SK-N-SH (cell line): ENCODE measurements at regions not wholly inside any gene's neighbourhood (a gene's known extent, or its start where the extent isn't known, plus 50 kb on each side); places are given as distances from the start of the nearest gene placed in this dataset.

Experiments used
- CTCF ChIA-PET: fragments of 300-600, 350-600 bp; formaldehyde crosslinking; extraction: SDS; loops from one replicate; lab custom pipeline; 2021; lab: Yijun Ruan, JAX
- POLR2A ChIA-PET: fragments of 350-600 bp; sonication (Branson Sonifier 250); formaldehyde crosslinking; extraction: SDS; loops from one replicate; lab custom pipeline; 2020; ENCODE audit warnings: antibody characterized with exemption, inconsistent platforms; lab: Yijun Ruan, JAX
- DNase-seq: peaks from one replicate; pipeline ENCODE4 v3.0.0; 2012
- H2AFZ ChIP-seq: fragments of 200-600 bp; sonication (generic); 2 replicates; pipeline ENCODE4 v1.8.1; 2016; ENCODE audit warnings: antibody characterized with exemption, mild to moderate bottlenecking, low read depth
- H3F3A ChIP-seq: fragments of 200-600 bp; sonication (generic); replicated peaks from 2 replicates; pipeline ENCODE3; 2016; ENCODE audit warnings: antibody characterized with exemption, mild to moderate bottlenecking; ENCODE audit not compliant: insufficient read depth
- H3K27ac ChIP-seq, 2 experiments: fragments of 200-500 bp in 1 of 2; fragments of 200-600 bp in 1 of 2; sonication (Bioruptor generic) in 1 of 2; sonication (generic), shearing (Covaris generic) in 1 of 2; 2 replicates each; pipeline versions ENCODE4 v1.5.1 to v1.6.1; 2014 to 2016; ENCODE audit warnings: low read depth in 2 of 2, inconsistent platforms in 1 of 2, low read length in 1 of 2, mild to moderate bottlenecking in 1 of 2, mixed read lengths in 1 of 2
- H3K27me3 ChIP-seq: fragments of 200-600 bp; sonication (generic), shearing (Covaris generic); 2 replicates; pipeline ENCODE4 v1.6.1; 2016; ENCODE audit warnings: mixed run types; ENCODE audit not compliant: insufficient read depth
- H3K36me3 ChIP-seq, 2 experiments: fragments of 200-500 bp in 1 of 2; fragments of 200-600 bp in 1 of 2; sonication (Bioruptor generic) in 1 of 2; sonication (generic) in 1 of 2; replicated peaks in 1 of 2; 2 replicates each; pipeline versions ENCODE3 to v1.5.1; 2014 to 2016; ENCODE audit warnings: low read length in 1 of 2, mild to moderate bottlenecking in 1 of 2; ENCODE audit not compliant: insufficient read depth in 2 of 2, control insufficient read depth in 1 of 2
- H3K4me1 ChIP-seq, 2 experiments: fragments of 200-500 bp in 1 of 2; fragments of 200-600 bp in 1 of 2; sonication (Bioruptor generic) in 1 of 2; sonication (generic), shearing (Covaris generic) in 1 of 2; 2 replicates each; pipeline versions ENCODE4 v1.5.1 to v1.6.1; 2014 to 2016; ENCODE audit warnings: low read depth in 1 of 2, low read length in 1 of 2, mixed run types in 1 of 2; ENCODE audit not compliant: insufficient read depth in 2 of 2, control insufficient read depth in 1 of 2
- H3K4me2 ChIP-seq: fragments of 200-600 bp; sonication (generic), shearing (Covaris generic); 2 replicates; pipeline ENCODE4 v1.6.1; 2017; ENCODE audit warnings: mixed run types
- H3K4me3 ChIP-seq, 2 experiments: fragments of 200-500 bp in 1 of 2; fragments of 200-600 bp in 1 of 2; sonication (Bioruptor generic) in 1 of 2; sonication (generic), shearing (Covaris generic) in 1 of 2; 2 replicates each; pipeline versions ENCODE4 v1.5.1 to v1.8.1; 2014 to 2016; ENCODE audit warnings: low read depth in 2 of 2, inconsistent platforms in 1 of 2, low read length in 1 of 2, mild to moderate bottlenecking in 1 of 2, mixed read lengths in 1 of 2, moderate library complexity in 1 of 2
- H3K79me2 ChIP-seq: fragments of 200-600 bp; sonication (generic); 2 replicates; pipeline ENCODE4 v1.8.1; 2017; ENCODE audit warnings: mild to moderate bottlenecking; ENCODE audit not compliant: insufficient read depth
- H3K9ac ChIP-seq: fragments of 200-600 bp; sonication (generic); 2 replicates; pipeline ENCODE4 v1.6.1; 2017; ENCODE audit warnings: mixed run types
- H3K9me2 ChIP-seq: fragments of 200-600 bp; sonication (generic); 2 replicates; pipeline ENCODE4 v1.6.1; 2017; ENCODE audit warnings: mixed run types
- H3K9me3 ChIP-seq: fragments of 200-600 bp; sonication (generic); 2 replicates; pipeline ENCODE4 v1.6.1; 2017; ENCODE audit warnings: mixed run types, mild to moderate bottlenecking, moderate library complexity
- H4K20me1 ChIP-seq: fragments of 200-600 bp; sonication (generic); 2 replicates; pipeline ENCODE4 v1.6.1; 2017; ENCODE audit warnings: mild to moderate bottlenecking, mixed run types; ENCODE audit not compliant: insufficient read depth
- CTCF ChIP-seq: fragments of 200-600 bp; sonication (generic); IDR thresholded peaks from 2 replicates; pipeline ENCODE4 v1.6.1; 2017; ENCODE audit warnings: antibody characterized with exemption, mild to moderate bottlenecking, moderate library complexity
- ELF1 ChIP-seq: IDR thresholded peaks from 2 replicates; pipeline ENCODE4 v1.4.0; 2012
- EP300 ChIP-seq, 2 experiments: IDR thresholded peaks; 2 replicates each; pipeline versions ENCODE4 v1.4.0 to v1.6.1; 2012; ENCODE audit warnings: borderline replicate concordance in 1 of 2, low read depth in 1 of 2, low read length in 1 of 2
- EZH2phosphoT487 ChIP-seq: fragments of 200-600 bp; sonication (generic); IDR thresholded peaks from 2 replicates; pipeline ENCODE4 v1.6.1; 2017; ENCODE audit warnings: low read depth, mixed run types, mild to moderate bottlenecking, antibody characterized with exemption, moderate library complexity, borderline replicate concordance
- FOSL2 ChIP-seq: IDR thresholded peaks from 2 replicates; pipeline ENCODE4 v1.4.0; 2012; ENCODE audit warnings: low read depth, mild to moderate bottlenecking, moderate library complexity, borderline replicate concordance
- FOXJ3 ChIP-seq: sonication (generic); formaldehyde crosslinking; IDR thresholded peaks from 2 replicates; pipeline ENCODE4 v1.5.1; 2020; ENCODE audit warnings: mild to moderate bottlenecking, missing genetic modification reagents
- FOXM1 ChIP-seq: IDR thresholded peaks from 2 replicates; pipeline ENCODE4 v1.4.0; 2012; ENCODE audit warnings: low read depth, mild to moderate bottlenecking
- GATA2 ChIP-seq: sonication (generic); formaldehyde crosslinking; IDR thresholded peaks from 2 replicates; pipeline ENCODE4 v1.5.0; 2020; ENCODE audit warnings: mild to moderate bottlenecking, missing genetic modification reagents
- IRF3 ChIP-seq: fragments of 150-350 bp; IDR thresholded peaks from 2 replicates; pipeline ENCODE4 v1.6.1; 2016; ENCODE audit warnings: mild to moderate bottlenecking, low read depth, low read length
- MAX ChIP-seq: IDR thresholded peaks from 2 replicates; pipeline ENCODE4 v1.4.0; 2012; ENCODE audit warnings: low read depth
- MEF2A ChIP-seq: IDR thresholded peaks from 2 replicates; pipeline ENCODE4 v1.4.0; 2012; ENCODE audit warnings: low read depth, borderline replicate concordance
- MXI1 ChIP-seq: IDR thresholded peaks from 2 replicates; pipeline ENCODE4 v1.6.1; 2012; ENCODE audit warnings: mild to moderate bottlenecking, low read depth, low read length, improper control_type of control experiment
- NFIC ChIP-seq: IDR thresholded peaks from 2 replicates; pipeline ENCODE4 v1.4.0; 2012; ENCODE audit warnings: borderline replicate concordance
- NRF1 ChIP-seq: IDR thresholded peaks from 2 replicates; pipeline ENCODE4 v1.6.1; 2012; ENCODE audit warnings: low read depth, mild to moderate bottlenecking, low read length
- POLR2AphosphoS5 ChIP-seq: IDR thresholded peaks from 2 replicates; pipeline ENCODE4 v1.6.1; 2012; ENCODE audit warnings: low read depth, low read length
- RFX5 ChIP-seq: IDR thresholded peaks from 2 replicates; pipeline ENCODE4 v1.6.1; 2012; ENCODE audit warnings: mild to moderate bottlenecking, improper control_type of control experiment, low read length
- TAF1 ChIP-seq: IDR thresholded peaks from 2 replicates; pipeline ENCODE4 v1.6.1; 2012; ENCODE audit warnings: low read depth, mild to moderate bottlenecking, low read length, moderate library complexity, borderline replicate concordance
- TEAD4 ChIP-seq: IDR thresholded peaks from 2 replicates; pipeline ENCODE4 v1.4.0; 2012; ENCODE audit warnings: mild to moderate bottlenecking, borderline replicate concordance; ENCODE audit not compliant: insufficient read depth
- USF2 ChIP-seq: fragments of 150-350 bp; IDR thresholded peaks from 2 replicates; pipeline ENCODE4 v1.6.1; 2017; ENCODE audit warnings: antibody characterized with exemption, low read length, low read depth, borderline replicate concordance
- YY1 ChIP-seq: IDR thresholded peaks from 2 replicates; pipeline ENCODE4 v1.4.0; 2012; ENCODE audit warnings: low read depth, mild to moderate bottlenecking
- ZBTB33 ChIP-seq: IDR thresholded peaks from 2 replicates; pipeline ENCODE4 v1.4.0; 2012; ENCODE audit warnings: low read depth, borderline replicate concordance
- WGBS: methylation state at CpG from one replicate; pipeline ENCODE4 v1.1.6; 2017; ENCODE audit warnings: low lambda C conversion rate; 5-methylcytosine and 5-hydroxymethylcytosine counted together

- Histone ChIP-seq H4K20me1 (no peaks in the 10 kb centered on the region), H3K4me3 (no peak overlapping the region), H3K9me3 (no peaks in the 10 kb centered on the region), H3K4me2 (no peak overlapping the region), H3K27ac (no peak overlapping the region), H3F3A (no peaks in the 10 kb centered on the region), H3K27me3 (no peaks in the 10 kb centered on the region; the same call in 1 of the 2 replicates), H3K79me2 (no peaks in the 10 kb centered on the region), H3K9me2 (no peaks in the 10 kb centered on the region), H3K36me3 (no peaks in the 10 kb centered on the region), H3K9ac (no peak overlapping the region), H3K4me1 (no peaks in the 10 kb centered on the region), H2AFZ (no peak overlapping the region)
- DNase-seq = no peak
- CTCF ChIA-PET = interaction anchor here (0.9 kb wide), 1 partner anchor 50 kb away, joined by 3 read pairs; no protein-coding TSS in a partner anchor
- TF ChIP-seq POLR2AphosphoS5 (no peak), TAF1 (no peak), IRF3 (no peak), CTCF (no peak), EZH2phosphoT487 (no peak), YY1 (no peak), ZBTB33 (no peak), FOSL2 (no peak), USF2 (no peak), MEF2A (no peak)
- 56% methylated on average over 1 of the region's 1 CpG for WGBS
- POLR2A ChIA-PET = no interaction called here
Observed at GRCh38 chr10:61098966-61099365, 155.0 kb upstream of the RHOBTB1 start.

- CTCF ChIA-PET = no interaction called here
- TF ChIP-seq GATA2 (CRISPR knock-in tag) (no peak), EP300 (IDR thresholded peaks at IDR 0.05; ENCODE audit: borderline replicate concordance in 1 of 2, low read depth in 1 of 2, low read length in 1 of 2) (no peak), FOXM1 (no peak), FOSL2 (no peak), TEAD4 (no peak), EZH2phosphoT487 (no peak), ELF1 (no peak), MAX (no peak), NRF1 (no peak), MEF2A (no peak), MXI1 (no peak), RFX5 (no peak), USF2 (no peak), NFIC (no peak), FOXJ3 (CRISPR knock-in tag) (no peak)
Observed at GRCh38 chr10:61097026-61097425, 153.0 kb upstream of the RHOBTB1 start.

More at GRCh38 chr10:61097026-61097425, 153.0 kb upstream of the RHOBTB1 start:
- WGBS = 71% methylated on average over 1 of the region's 1 CpG
- Histone ChIP-seq H3K79me2 (no peaks in the 10 kb centered on the region), H3K9me2 (no peaks in the 10 kb centered on the region), H3K27ac (no peak overlapping the region), H3K9ac (no peak overlapping the region), H3K4me1 (no peaks in the 10 kb centered on the region), H2AFZ (no peak overlapping the region), H3K4me2 (no peak overlapping the region), H4K20me1 (no peaks in the 10 kb centered on the region), H3K4me3 (no peak overlapping the region), H3K27me3 (no peaks in the 10 kb centered on the region; the same call in 1 of the 2 replicates), H3K36me3 (no peaks in the 10 kb centered on the region), H3F3A (no peaks in the 10 kb centered on the region), H3K9me3 (no peaks in the 10 kb centered on the region)
- POLR2A ChIA-PET = no interaction called here
- no peak for DNase-seq
